SK-N-SH (cell line): ENCODE measurements at regions not wholly inside any gene's neighbourhood (a gene's known extent, or its start where the extent isn't known, plus 50 kb on each side); places are given as distances from the start of the nearest gene placed in this dataset.

Experiments
- EP300 ChIP-seq, 2 experiments: IDR thresholded peaks; 2 replicates each; pipeline versions ENCODE4 v1.4.0 to v1.6.1; 2012; ENCODE audit warnings: borderline replicate concordance in 1 of 2, low read depth in 1 of 2, low read length in 1 of 2
- EZH2phosphoT487 ChIP-seq: fragments of 200-600 bp; sonication (generic); IDR thresholded peaks from 2 replicates; pipeline ENCODE4 v1.6.1; 2017; ENCODE audit warnings: low read depth, mixed run types, mild to moderate bottlenecking, antibody characterized with exemption, moderate library complexity, borderline replicate concordance
- FOXM1 ChIP-seq: IDR thresholded peaks from 2 replicates; pipeline ENCODE4 v1.4.0; 2012; ENCODE audit warnings: low read depth, mild to moderate bottlenecking
- RAD21 ChIP-seq: IDR thresholded peaks from 2 replicates; pipeline ENCODE4 v1.6.1; 2012; ENCODE audit warnings: mild to moderate bottlenecking, low read length
- RFX5 ChIP-seq: IDR thresholded peaks from 2 replicates; pipeline ENCODE4 v1.6.1; 2012; ENCODE audit warnings: mild to moderate bottlenecking, improper control_type of control experiment, low read length
- TF ChIP-seq, protein P1 (sequence below): fragments of 200-600 bp; sonication (generic); IDR thresholded peaks from 2 replicates; pipeline ENCODE4 v1.6.1; 2017; ENCODE audit warnings: antibody characterized with exemption, mild to moderate bottlenecking, moderate library complexity
- TF ChIP-seq, protein P2 (sequence below): IDR thresholded peaks from 2 replicates; pipeline ENCODE4 v1.6.1; 2012; ENCODE audit warnings: mild to moderate bottlenecking, low read depth, low read length, moderate library complexity
- TF ChIP-seq, protein P3 (sequence below): IDR thresholded peaks from 2 replicates; pipeline ENCODE4 v1.4.0; 2012; ENCODE audit warnings: low read depth
- TF ChIP-seq, protein P4 (sequence below): fragments of 150-350 bp; IDR thresholded peaks from 2 replicates; pipeline ENCODE4 v1.6.1; 2017; ENCODE audit warnings: antibody characterized with exemption, low read length, low read depth, borderline replicate concordance

DNA sequence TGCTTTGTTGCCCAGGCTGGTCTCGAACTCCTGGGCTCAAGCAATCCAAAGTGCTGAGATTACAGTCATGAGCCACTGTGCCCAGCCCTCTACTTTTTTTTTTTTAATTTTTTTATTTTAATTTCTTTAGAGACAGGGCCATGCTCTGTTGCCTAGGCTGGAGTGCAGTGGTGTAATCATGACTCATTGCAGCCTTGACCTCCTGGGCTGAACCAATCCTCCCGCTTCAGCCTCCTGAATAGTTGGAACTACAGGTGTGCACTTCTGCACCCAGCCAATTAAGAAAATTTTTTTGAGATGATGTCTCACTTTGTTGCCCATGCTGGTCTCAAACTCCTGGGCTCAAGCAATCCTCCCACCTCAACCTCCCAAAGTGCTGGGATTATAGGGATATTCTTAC, 528.6 kb downstream of the GATA3 start:
- TF ChIP-seq, protein P1, sequence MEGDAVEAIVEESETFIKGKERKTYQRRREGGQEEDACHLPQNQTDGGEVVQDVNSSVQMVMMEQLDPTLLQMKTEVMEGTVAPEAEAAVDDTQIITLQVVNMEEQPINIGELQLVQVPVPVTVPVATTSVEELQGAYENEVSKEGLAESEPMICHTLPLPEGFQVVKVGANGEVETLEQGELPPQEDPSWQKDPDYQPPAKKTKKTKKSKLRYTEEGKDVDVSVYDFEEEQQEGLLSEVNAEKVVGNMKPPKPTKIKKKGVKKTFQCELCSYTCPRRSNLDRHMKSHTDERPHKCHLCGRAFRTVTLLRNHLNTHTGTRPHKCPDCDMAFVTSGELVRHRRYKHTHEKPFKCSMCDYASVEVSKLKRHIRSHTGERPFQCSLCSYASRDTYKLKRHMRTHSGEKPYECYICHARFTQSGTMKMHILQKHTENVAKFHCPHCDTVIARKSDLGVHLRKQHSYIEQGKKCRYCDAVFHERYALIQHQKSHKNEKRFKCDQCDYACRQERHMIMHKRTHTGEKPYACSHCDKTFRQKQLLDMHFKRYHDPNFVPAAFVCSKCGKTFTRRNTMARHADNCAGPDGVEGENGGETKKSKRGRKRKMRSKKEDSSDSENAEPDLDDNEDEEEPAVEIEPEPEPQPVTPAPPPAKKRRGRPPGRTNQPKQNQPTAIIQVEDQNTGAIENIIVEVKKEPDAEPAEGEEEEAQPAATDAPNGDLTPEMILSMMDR: no peak
- TF ChIP-seq FOXM1: no peak
- TF ChIP-seq EZH2phosphoT487: no peak
- TF ChIP-seq, protein P2, sequence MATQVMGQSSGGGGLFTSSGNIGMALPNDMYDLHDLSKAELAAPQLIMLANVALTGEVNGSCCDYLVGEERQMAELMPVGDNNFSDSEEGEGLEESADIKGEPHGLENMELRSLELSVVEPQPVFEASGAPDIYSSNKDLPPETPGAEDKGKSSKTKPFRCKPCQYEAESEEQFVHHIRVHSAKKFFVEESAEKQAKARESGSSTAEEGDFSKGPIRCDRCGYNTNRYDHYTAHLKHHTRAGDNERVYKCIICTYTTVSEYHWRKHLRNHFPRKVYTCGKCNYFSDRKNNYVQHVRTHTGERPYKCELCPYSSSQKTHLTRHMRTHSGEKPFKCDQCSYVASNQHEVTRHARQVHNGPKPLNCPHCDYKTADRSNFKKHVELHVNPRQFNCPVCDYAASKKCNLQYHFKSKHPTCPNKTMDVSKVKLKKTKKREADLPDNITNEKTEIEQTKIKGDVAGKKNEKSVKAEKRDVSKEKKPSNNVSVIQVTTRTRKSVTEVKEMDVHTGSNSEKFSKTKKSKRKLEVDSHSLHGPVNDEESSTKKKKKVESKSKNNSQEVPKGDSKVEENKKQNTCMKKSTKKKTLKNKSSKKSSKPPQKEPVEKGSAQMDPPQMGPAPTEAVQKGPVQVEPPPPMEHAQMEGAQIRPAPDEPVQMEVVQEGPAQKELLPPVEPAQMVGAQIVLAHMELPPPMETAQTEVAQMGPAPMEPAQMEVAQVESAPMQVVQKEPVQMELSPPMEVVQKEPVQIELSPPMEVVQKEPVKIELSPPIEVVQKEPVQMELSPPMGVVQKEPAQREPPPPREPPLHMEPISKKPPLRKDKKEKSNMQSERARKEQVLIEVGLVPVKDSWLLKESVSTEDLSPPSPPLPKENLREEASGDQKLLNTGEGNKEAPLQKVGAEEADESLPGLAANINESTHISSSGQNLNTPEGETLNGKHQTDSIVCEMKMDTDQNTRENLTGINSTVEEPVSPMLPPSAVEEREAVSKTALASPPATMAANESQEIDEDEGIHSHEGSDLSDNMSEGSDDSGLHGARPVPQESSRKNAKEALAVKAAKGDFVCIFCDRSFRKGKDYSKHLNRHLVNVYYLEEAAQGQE: no peak
- TF ChIP-seq RFX5: no peak
- TF ChIP-seq, protein P3, sequence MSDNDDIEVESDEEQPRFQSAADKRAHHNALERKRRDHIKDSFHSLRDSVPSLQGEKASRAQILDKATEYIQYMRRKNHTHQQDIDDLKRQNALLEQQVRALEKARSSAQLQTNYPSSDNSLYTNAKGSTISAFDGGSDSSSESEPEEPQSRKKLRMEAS: no peak
- TF ChIP-seq, protein P4, sequence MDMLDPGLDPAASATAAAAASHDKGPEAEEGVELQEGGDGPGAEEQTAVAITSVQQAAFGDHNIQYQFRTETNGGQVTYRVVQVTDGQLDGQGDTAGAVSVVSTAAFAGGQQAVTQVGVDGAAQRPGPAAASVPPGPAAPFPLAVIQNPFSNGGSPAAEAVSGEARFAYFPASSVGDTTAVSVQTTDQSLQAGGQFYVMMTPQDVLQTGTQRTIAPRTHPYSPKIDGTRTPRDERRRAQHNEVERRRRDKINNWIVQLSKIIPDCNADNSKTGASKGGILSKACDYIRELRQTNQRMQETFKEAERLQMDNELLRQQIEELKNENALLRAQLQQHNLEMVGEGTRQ: no peak
- no peak for TF ChIP-seq RAD21
- TF ChIP-seq EP300 (IDR thresholded peaks at IDR 0.05; ENCODE audit: borderline replicate concordance in 1 of 2, low read depth in 1 of 2, low read length in 1 of 2): no peak
